Activated B cell treated with CpG ODN at 0.5 μM for 24 hours (primary cell): ENCODE measurements at regions not wholly inside any gene's neighbourhood (a gene's known extent, or its start where the extent isn't known, plus 50 kb on each side); places are given as distances from the start of the nearest gene placed in this dataset.

Source experiments
- ATAC-seq: fragments of 200-7000 bp; cut with Tn5 transposase; one replicate; pipeline ENCODE4 v1.10.0; 2021; ENCODE audit warnings: low read depth, mild to moderate bottlenecking, moderate library complexity
- CTCF ChIA-PET: fragments of 350-600 bp; sonication (Branson Sonifier 250); formaldehyde crosslinking; loops from one replicate; lab custom pipeline; 2021; ENCODE audit warnings: antibody characterized with exemption; lab: Charles Lee
- POLR2A ChIA-PET: fragments of 350-600 bp; sonication (Branson Sonifier 250); formaldehyde crosslinking; loops from one replicate; lab custom pipeline; 2021; ENCODE audit warnings: antibody characterized with exemption; lab: Charles Lee
- DNase-seq: peaks from one replicate; pipeline ENCODE4 v3.0.0; 2022
- H3K27ac Mint-ChIP-seq: one replicate; pipeline ENCODE4 v1.8.0; 2020; ENCODE audit warnings: mixed read lengths
- H3K27me3 Mint-ChIP-seq: one replicate; pipeline ENCODE4 v1.8.0; 2021; ENCODE audit warnings: mixed read lengths
- H3K36me3 Mint-ChIP-seq: one replicate; pipeline ENCODE4 v1.8.0; 2021; ENCODE audit warnings: low read depth, mixed read lengths
- H3K4me1 Mint-ChIP-seq: one replicate; pipeline ENCODE4 v1.8.0; 2021; ENCODE audit warnings: mixed read lengths
- H3K4me3 Mint-ChIP-seq: one replicate; pipeline ENCODE4 v1.8.0; 2020; ENCODE audit warnings: mild to moderate bottlenecking, mixed read lengths
- H3K9me3 Mint-ChIP-seq: one replicate; pipeline ENCODE4 v1.8.0; 2020; ENCODE audit warnings: mixed read lengths
- intact Hi-C: fragments of 100-400 bp; cut with micrococcal nuclease; formaldehyde crosslinking; loops from one replicate; pipeline ENCODE4 v1.15.1; 2024
- TF ChIP-seq, protein P1 (sequence below): fragments of 200-600 bp; IDR thresholded peaks from one replicate; pipeline ENCODE4 v1.8.0; 2022; ENCODE audit warnings: antibody characterized with exemption, mild to moderate bottlenecking

GRCh38 chr10:24118246-24118645 is 90.7 kb upstream of the KIAA1217 start:
- no peak for DNase-seq
- TF ChIP-seq, protein P1, sequence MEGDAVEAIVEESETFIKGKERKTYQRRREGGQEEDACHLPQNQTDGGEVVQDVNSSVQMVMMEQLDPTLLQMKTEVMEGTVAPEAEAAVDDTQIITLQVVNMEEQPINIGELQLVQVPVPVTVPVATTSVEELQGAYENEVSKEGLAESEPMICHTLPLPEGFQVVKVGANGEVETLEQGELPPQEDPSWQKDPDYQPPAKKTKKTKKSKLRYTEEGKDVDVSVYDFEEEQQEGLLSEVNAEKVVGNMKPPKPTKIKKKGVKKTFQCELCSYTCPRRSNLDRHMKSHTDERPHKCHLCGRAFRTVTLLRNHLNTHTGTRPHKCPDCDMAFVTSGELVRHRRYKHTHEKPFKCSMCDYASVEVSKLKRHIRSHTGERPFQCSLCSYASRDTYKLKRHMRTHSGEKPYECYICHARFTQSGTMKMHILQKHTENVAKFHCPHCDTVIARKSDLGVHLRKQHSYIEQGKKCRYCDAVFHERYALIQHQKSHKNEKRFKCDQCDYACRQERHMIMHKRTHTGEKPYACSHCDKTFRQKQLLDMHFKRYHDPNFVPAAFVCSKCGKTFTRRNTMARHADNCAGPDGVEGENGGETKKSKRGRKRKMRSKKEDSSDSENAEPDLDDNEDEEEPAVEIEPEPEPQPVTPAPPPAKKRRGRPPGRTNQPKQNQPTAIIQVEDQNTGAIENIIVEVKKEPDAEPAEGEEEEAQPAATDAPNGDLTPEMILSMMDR, result no peak
- no peak for ATAC-seq
- Mint-ChIP-seq H3K27me3 (no peaks in the 10 kb centered on the region), H3K4me1 (no peaks in the 10 kb centered on the region), H3K27ac (no peak overlapping the region), H3K9me3 (no peaks in the 10 kb centered on the region), H3K36me3 (no peaks in the 10 kb centered on the region), H3K4me3 (no peak overlapping the region)
- CTCF ChIA-PET, result no interaction called here
- POLR2A ChIA-PET, result no interaction called here
- intact Hi-C loops, result no loop called here

DNA sequence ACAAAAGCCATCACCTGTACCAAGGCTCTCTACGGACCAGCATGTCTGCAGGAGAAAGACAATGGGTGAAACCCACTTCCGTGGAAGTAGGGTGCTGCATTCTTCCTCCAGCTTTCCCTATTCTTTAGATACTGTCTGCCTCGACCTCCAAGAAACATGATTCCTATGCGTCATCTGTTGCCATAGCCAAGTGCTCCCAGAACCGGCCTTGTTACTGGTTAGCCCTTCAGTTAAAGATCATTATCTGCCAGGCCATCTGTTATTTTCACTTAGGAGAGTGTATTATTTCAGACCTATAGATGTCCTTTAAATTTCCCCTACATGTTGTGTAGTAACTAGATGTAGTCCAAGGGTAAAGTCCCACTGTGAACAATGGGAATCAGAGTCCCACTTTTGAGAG is 89.0 kb upstream of the KIAA1217 start:
- DNase-seq, result no peak
- H3K4me1 Mint-ChIP-seq, result no peaks in the 10 kb centered on the region
- CTCF ChIA-PET, result no interaction called here
- no peaks in the 10 kb centered on the region for H3K9me3 Mint-ChIP-seq
- H3K27me3 Mint-ChIP-seq, result no peaks in the 10 kb centered on the region
- H3K27ac Mint-ChIP-seq, result no peak overlapping the region
- intact Hi-C loops, result no loop called here
- POLR2A ChIA-PET, result no interaction called here
- TF ChIP-seq, protein P1, result no peak
- H3K36me3 Mint-ChIP-seq, result no peaks in the 10 kb centered on the region
- H3K4me3 Mint-ChIP-seq, result no peak overlapping the region
- no peak for ATAC-seq

- no peaks in the 10 kb centered on the region for H3K9me3 Mint-ChIP-seq
- no peaks in the 10 kb centered on the region for H3K36me3 Mint-ChIP-seq
- TF ChIP-seq, protein P1, result no peak
- intact Hi-C loops, result no loop called here
- POLR2A ChIA-PET, result no interaction called here
- DNase-seq, result no peak
- CTCF ChIA-PET, result no interaction called here
- H3K27me3 Mint-ChIP-seq, result no peaks in the 10 kb centered on the region
- ATAC-seq, result no peak
- H3K27ac Mint-ChIP-seq, result no peak overlapping the region
- no peak overlapping the region for H3K4me3 Mint-ChIP-seq
- H3K4me1 Mint-ChIP-seq, result no peaks in the 10 kb centered on the region
Measured at GRCh38 chr10:24120646-24121045, 88.3 kb upstream of the KIAA1217 start.

- ChIA-PET CTCF (no interaction called here), POLR2A (no interaction called here)
- TF ChIP-seq, protein P1, result no peak
- H3K36me3 Mint-ChIP-seq, result no peaks in the 10 kb centered on the region
- no peaks in the 10 kb centered on the region for H3K9me3 Mint-ChIP-seq
- intact Hi-C loops, result no loop called here
- no peak overlapping the region for H3K27ac Mint-ChIP-seq
- no peak for DNase-seq
- H3K27me3 Mint-ChIP-seq, result no peaks in the 10 kb centered on the region
- H3K4me3 Mint-ChIP-seq, result no peak overlapping the region
- no peaks in the 10 kb centered on the region for H3K4me1 Mint-ChIP-seq
- no peak for ATAC-seq
Measured at GRCh38 chr10:24127516-24127915, 81.4 kb upstream of the KIAA1217 start.

DNA sequence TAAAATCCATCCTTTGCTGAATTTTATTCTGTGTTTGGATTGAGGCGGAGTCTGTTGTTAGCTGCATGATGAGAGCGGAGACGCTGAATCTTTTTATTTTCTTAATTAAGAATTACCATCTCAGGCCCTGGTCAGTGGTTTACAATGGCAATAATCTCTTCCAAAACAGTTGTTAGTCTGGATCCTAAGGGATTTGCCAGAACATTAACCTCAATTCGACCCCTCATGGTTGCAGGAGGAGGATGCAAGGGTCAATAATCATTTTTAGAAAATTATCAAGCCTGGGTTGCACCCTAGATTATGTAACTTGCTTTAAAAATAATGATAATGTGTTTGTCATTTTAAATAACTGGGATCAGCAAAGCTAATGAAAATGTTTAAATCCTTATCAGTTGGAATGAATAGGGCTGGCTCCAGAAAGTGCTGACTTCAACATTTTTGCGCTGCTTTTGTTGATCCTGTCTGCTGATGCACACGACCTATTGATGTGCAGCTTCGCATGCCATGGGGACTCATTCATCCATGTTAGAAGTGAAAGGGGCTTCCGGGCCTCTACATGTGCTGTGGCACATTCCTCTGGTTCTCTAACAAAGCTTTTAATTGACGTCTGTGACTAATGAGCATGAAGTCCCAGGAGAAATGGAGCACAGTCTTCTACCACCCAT is 80.7 kb upstream of the KIAA1217 start:
- no peaks in the 10 kb centered on the region for H3K4me1 Mint-ChIP-seq
- no peak overlapping the region for H3K27ac Mint-ChIP-seq
- TF ChIP-seq, protein P1, result no peak
- H3K36me3 Mint-ChIP-seq, result no peaks in the 10 kb centered on the region
- H3K4me3 Mint-ChIP-seq, result no peak overlapping the region
- ATAC-seq, result no peak
- H3K27me3 Mint-ChIP-seq, result no peaks in the 10 kb centered on the region
- intact Hi-C loops, result no loop called here
- POLR2A ChIA-PET, result no interaction called here
- no peaks in the 10 kb centered on the region for H3K9me3 Mint-ChIP-seq
- CTCF ChIA-PET, result no interaction called here
- DNase-seq, result no peak
